ENCODE measurements at regions not wholly inside any gene's neighbourhood (a gene's known extent, or its start where the extent isn't known, plus 50 kb on each side); places are given as distances from the start of the nearest gene placed in this dataset.

DNA sequence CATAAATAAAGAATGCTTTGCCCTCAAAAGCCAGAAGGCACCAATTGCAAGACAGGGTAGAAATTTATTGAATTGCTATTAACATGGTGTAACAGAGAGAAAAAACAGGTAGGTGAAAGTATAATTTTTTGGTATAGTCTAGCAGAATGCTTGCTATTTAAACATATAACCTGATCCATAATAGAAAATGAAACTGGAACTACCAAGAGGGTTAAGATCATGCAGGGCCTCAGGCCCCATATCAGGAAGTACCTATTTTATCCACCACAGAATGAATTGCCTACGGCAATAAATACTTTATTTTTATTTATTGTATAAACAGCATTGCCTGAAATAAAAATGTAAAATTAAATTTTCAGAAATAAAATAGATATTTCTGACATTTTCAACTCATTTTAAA is 159.5 kb downstream of the PRR20E start:
- no peaks in the 10 kb centered on the region for H3K36me3 ChIP-seq (ENCODE audit: low read depth, low read length)
- no peak for TF ChIP-seq EZH2phosphoT487 (IDR thresholded peaks at IDR 0.05; ENCODE audit: borderline replicate concordance, low read length)
- no peak for TF ChIP-seq CTCF (conservative IDR thresholded peaks at IDR 0.05; ENCODE audit: low read depth, low read length)
- TF ChIP-seq EZH2 (IDR thresholded peaks at IDR 0.05; ENCODE audit: low read length, unreplicated experiment) = no peak
- no peak overlapping the region for H3K4me2 ChIP-seq (ENCODE audit: low read length)
- H3K27ac ChIP-seq (ENCODE audit: low read length) = no peak overlapping the region
- H3K9me2 ChIP-seq (replicated peaks; ENCODE audit: low read length) = no peaks in the 10 kb centered on the region
- ChIA-PET POLR2A (ENCODE audit: unreplicated experiment) (no interaction called here), CTCF (no interaction called here)
- H3K9ac ChIP-seq (ENCODE audit: low read length) = no peak overlapping the region
- DNase-seq (no peak), ATAC-seq (no peak)
- intact Hi-C loops (cut with micrococcal nuclease) = no loop called here
- H3K4me3 ChIP-seq (ENCODE audit: low read length) = no peak overlapping the region
- H3K4me1 ChIP-seq (ENCODE audit: insufficient read depth, low read length) = no peaks in the 10 kb centered on the region
- H2AFZ ChIP-seq (ENCODE audit: low read length) = no peak overlapping the region
- BruUV-seq (replicated peaks) = no TSS peak
- H3K27me3 ChIP-seq (ENCODE audit: low read length) = no peaks in the 10 kb centered on the region
- H3K79me2 ChIP-seq (ENCODE audit: low read length) = no peaks in the 10 kb centered on the region
- no peaks in the 10 kb centered on the region for H3K9me3 ChIP-seq (ENCODE audit: low read length)
- H4K20me1 ChIP-seq (ENCODE audit: low read length) = no peaks in the 10 kb centered on the region
- H3F3A ChIP-seq (ENCODE audit: low read length, unreplicated experiment) = no peaks in the 10 kb centered on the region

GRCh38 chr13:57340878-57341277 is 173.9 kb downstream of the PRR20E start:
- H3K4me3 ChIP-seq (ENCODE audit: low read length) = no peak overlapping the region
- TF ChIP-seq CTCF (conservative IDR thresholded peaks at IDR 0.05; ENCODE audit: low read depth, low read length) = no peak
- TF ChIP-seq EZH2phosphoT487 (IDR thresholded peaks at IDR 0.05; ENCODE audit: borderline replicate concordance, low read length) = no peak
- CTCF ChIA-PET = no interaction called here

GRCh38 chr13:57345526-57345925 is 178.5 kb downstream of the PRR20E start:
- no peak for DNase-seq
- no peak for TF ChIP-seq CTCF (conservative IDR thresholded peaks at IDR 0.05; ENCODE audit: low read depth, low read length)
- no peak for TF ChIP-seq EZH2phosphoT487 (IDR thresholded peaks at IDR 0.05; ENCODE audit: borderline replicate concordance, low read length)
- no peak for TF ChIP-seq EZH2 (IDR thresholded peaks at IDR 0.05; ENCODE audit: low read length, unreplicated experiment)
- no peak overlapping the region for H3K4me3 ChIP-seq (ENCODE audit: low read length)
- no peak overlapping the region for H3K4me2 ChIP-seq (ENCODE audit: low read length)
- no peaks in the 10 kb centered on the region for H3K4me1 ChIP-seq (ENCODE audit: insufficient read depth, low read length)
- H3K79me2 ChIP-seq (ENCODE audit: low read length) = no peaks in the 10 kb centered on the region
- no peak for ATAC-seq
- CTCF ChIA-PET = no interaction called here
- H4K20me1 ChIP-seq (ENCODE audit: low read length) = no peaks in the 10 kb centered on the region
- intact Hi-C loops (cut with micrococcal nuclease) = no loop called here
- no peaks in the 10 kb centered on the region for H3F3A ChIP-seq (ENCODE audit: low read length, unreplicated experiment)
- no peak overlapping the region for H2AFZ ChIP-seq (ENCODE audit: low read length)
- POLR2A ChIA-PET (ENCODE audit: unreplicated experiment) = no interaction called here
- no peaks in the 10 kb centered on the region for H3K27me3 ChIP-seq (ENCODE audit: low read length)
- H3K9ac ChIP-seq (ENCODE audit: low read length) = no peak overlapping the region
- H3K9me3 ChIP-seq (ENCODE audit: low read length) = no peaks in the 10 kb centered on the region
- no TSS peak for BruUV-seq (replicated peaks)
- no peaks in the 10 kb centered on the region for H3K36me3 ChIP-seq (ENCODE audit: low read depth, low read length)
- H3K9me2 ChIP-seq (replicated peaks; ENCODE audit: low read length) = no peaks in the 10 kb centered on the region
- H3K27ac ChIP-seq (ENCODE audit: low read length) = no peak overlapping the region

More at GRCh38 chr13:57340878-57341277, 173.9 kb downstream of the PRR20E start:
- POLR2A ChIA-PET (ENCODE audit: unreplicated experiment) = no interaction called here
- ATAC-seq = no peak
- Histone ChIP-seq H3K4me2 (ENCODE audit: low read length) (no peak overlapping the region), H3K9ac (ENCODE audit: low read length) (no peak overlapping the region), H2AFZ (ENCODE audit: low read length) (no peak overlapping the region), H3K9me2 (replicated peaks; ENCODE audit: low read length) (no peaks in the 10 kb centered on the region), H3K9me3 (ENCODE audit: low read length) (no peaks in the 10 kb centered on the region), H3K4me1 (ENCODE audit: insufficient read depth, low read length) (no peaks in the 10 kb centered on the region), H3K79me2 (ENCODE audit: low read length) (no peaks in the 10 kb centered on the region), H3K27ac (ENCODE audit: low read length) (no peak overlapping the region), H3K27me3 (ENCODE audit: low read length) (no peaks in the 10 kb centered on the region), H3F3A (ENCODE audit: low read length, unreplicated experiment) (no peaks in the 10 kb centered on the region), H3K36me3 (ENCODE audit: low read depth, low read length) (no peaks in the 10 kb centered on the region), H4K20me1 (ENCODE audit: low read length) (no peaks in the 10 kb centered on the region)
- intact Hi-C loops (cut with micrococcal nuclease) = no loop called here
- no TSS peak for BruUV-seq (replicated peaks)
- no peak for DNase-seq
